Tibial artery (tissue), 4 donors: ENCODE measurements at regions not wholly inside any gene's neighbourhood (a gene's known extent, or its start where the extent isn't known, plus 50 kb on each side); places are given as distances from the start of the nearest gene placed in this dataset.
"Not testable (repeated sequence)": the region's sequence is repeated elsewhere in the genome, so short reads cannot be mapped to it uniquely, and the experiment has no call there.

Source experiments
- DNase-seq, 2 donors: peaks; one replicate each; pipeline ENCODE4 v3.0.0-alpha.2; 2019
- H3K27ac ChIP-seq, 2 donors: fragments of 200-600 bp; sonication (generic) in 1 of 2; 1 replicate in 1 of 2; 2 replicates in 1 of 2; pipeline ENCODE4 v1.5.1; 2018 to 2019; ENCODE audit warnings: mild to moderate bottlenecking in 1 of 2
- H3K27me3 ChIP-seq, 2 donors: fragments of 200-600 bp; sonication (generic) in 1 of 2; one replicate each; pipeline versions ENCODE4 v1.5.1 to v1.6.0; 2016 to 2019
- H3K36me3 ChIP-seq, 3 donors: fragments of 200-600 bp; sonication (generic) in 2 of 3; one replicate each; pipeline ENCODE4 v1.5.1; 2016 to 2019; ENCODE audit warnings: mild to moderate bottlenecking in 2 of 3
- H3K4me1 ChIP-seq, 4 donors: fragments of 200-600 bp; sonication (generic) in 2 of 4; 1 replicate in 3 of 4; 2 replicates in 1 of 4; pipeline ENCODE4 v1.5.1; 2016 to 2019
- H3K4me3 ChIP-seq, 2 donors: fragments of 200-600 bp; sonication (generic) in 1 of 2; 1 replicate in 1 of 2; 2 replicates in 1 of 2; pipeline ENCODE4 v1.5.1; 2018 to 2019; ENCODE audit warnings: mild to moderate bottlenecking in 2 of 2
- H3K9me3 ChIP-seq, 3 donors: fragments of 200-600 bp; sonication (generic) in 1 of 3; one replicate each; pipeline ENCODE4 v1.5.1; 2016 to 2019
- CTCF ChIP-seq, 2 experiments: fragments of 200-600 bp in 1 of 2; fragments of 450-650 bp in 1 of 2; IDR thresholded peaks; one replicate each; pipeline ENCODE4 v1.5.1; 2017 to 2019; ENCODE audit warnings: antibody characterized with exemption in 2 of 2, mild to moderate bottlenecking in 1 of 2, moderate library complexity in 1 of 2
- intact Hi-C: fragments of 100-400 bp; cut with DNase I; formaldehyde crosslinking; loops from one replicate; pipeline ENCODE4 v1.15.0; 2023; ENCODE audit warnings: low total_unique reads

GRCh38 chr6:149140910-149141290 is 176.6 kb upstream of the TAB2 start:
- no peak overlapping the region for H3K4me3 ChIP-seq
- intact Hi-C loops = no loop called here
- DNase-seq = no peak
- no peak overlapping the region for H3K27ac ChIP-seq
- peaks cover 0 to 4% (median 0%) of the 10 kb centered on the region in 3 donors for H3K9me3 ChIP-seq
- peaks cover 0 to 5% of the 10 kb centered on the region in 2 donors for H3K27me3 ChIP-seq
- TF ChIP-seq CTCF (IDR thresholded peaks at IDR 0.05) = no peak
- no peaks in the 10 kb centered on the region for H3K36me3 ChIP-seq
- H3K4me1 ChIP-seq = no peaks in the 10 kb centered on the region

GRCh38 chr6:149142924-149143429 is 174.5 kb upstream of the TAB2 start:
- intact Hi-C loops = no loop called here
- Histone ChIP-seq H3K36me3 (no peaks in the 10 kb centered on the region), H3K27me3 (no peaks in the 10 kb centered on the region), H3K9me3 (peaks cover 0 to 4% (median 0%) of the 10 kb centered on the region in 3 donors), H3K4me3 (no peak overlapping the region), H3K4me1 (no peaks in the 10 kb centered on the region), H3K27ac (no peak overlapping the region)
- no peak for TF ChIP-seq CTCF (IDR thresholded peaks at IDR 0.05)
- DNase-seq = no peak

GRCh38 chr6:149145800-149146199 is 171.7 kb upstream of the TAB2 start:
- intact Hi-C loops = not testable (repeated sequence)

GRCh38 chr6:149147195-149147594 is 170.3 kb upstream of the TAB2 start:
- H3K4me1 ChIP-seq = no peaks in the 10 kb centered on the region
- TF ChIP-seq CTCF (IDR thresholded peaks at IDR 0.05) = no peak
- H3K4me3 ChIP-seq = no peak overlapping the region
- no peaks in the 10 kb centered on the region for H3K36me3 ChIP-seq
- intact Hi-C loops = no loop called here
- H3K27ac ChIP-seq = no peak overlapping the region
- no peak for DNase-seq
- no peaks in the 10 kb centered on the region for H3K27me3 ChIP-seq
- peaks cover 0 to 4% (median 0%) of the 10 kb centered on the region in 3 donors for H3K9me3 ChIP-seq

More at GRCh38 chr6:149145800-149146199, 171.7 kb upstream of the TAB2 start:
- H3K27ac ChIP-seq, H3K9me3 ChIP-seq, H3K27me3 ChIP-seq, DNase-seq, H3K36me3 ChIP-seq, H3K4me3 ChIP-seq, H3K4me1 ChIP-seq: not testable (repeated sequence)

- peaks cover 0 to under 1% (median 0%) of the 10 kb centered on the region in 3 donors for H3K9me3 ChIP-seq
- H3K4me3 ChIP-seq = no peak overlapping the region
- no peak for DNase-seq
- no peaks in the 10 kb centered on the region for H3K27me3 ChIP-seq
- H3K27ac ChIP-seq = no peak overlapping the region
- H3K4me1 ChIP-seq = no peaks in the 10 kb centered on the region
- H3K36me3 ChIP-seq = no peaks in the 10 kb centered on the region
- no peak for TF ChIP-seq CTCF (IDR thresholded peaks at IDR 0.05)
- intact Hi-C loops = no loop called here
Observed at GRCh38 chr6:149147938-149148718, 169.4 kb upstream of the TAB2 start.

- no peaks in the 10 kb centered on the region for H3K9me3 ChIP-seq
- TF ChIP-seq CTCF (IDR thresholded peaks at IDR 0.05) = no peak
- no peaks in the 10 kb centered on the region for H3K4me1 ChIP-seq
- no peaks in the 10 kb centered on the region for H3K36me3 ChIP-seq
- intact Hi-C loops = no loop called here
- no peak overlapping the region for H3K4me3 ChIP-seq
- no peak overlapping the region for H3K27ac ChIP-seq
- no peak for DNase-seq
- no peaks in the 10 kb centered on the region for H3K27me3 ChIP-seq
Observed at GRCh38 chr6:149149653-149150052, 167.9 kb upstream of the TAB2 start.
